ENCODE measurements at regions not wholly inside any gene's neighbourhood (a gene's known extent, or its start where the extent isn't known, plus 50 kb on each side); places are given as distances from the start of the nearest gene placed in this dataset.

DNA sequence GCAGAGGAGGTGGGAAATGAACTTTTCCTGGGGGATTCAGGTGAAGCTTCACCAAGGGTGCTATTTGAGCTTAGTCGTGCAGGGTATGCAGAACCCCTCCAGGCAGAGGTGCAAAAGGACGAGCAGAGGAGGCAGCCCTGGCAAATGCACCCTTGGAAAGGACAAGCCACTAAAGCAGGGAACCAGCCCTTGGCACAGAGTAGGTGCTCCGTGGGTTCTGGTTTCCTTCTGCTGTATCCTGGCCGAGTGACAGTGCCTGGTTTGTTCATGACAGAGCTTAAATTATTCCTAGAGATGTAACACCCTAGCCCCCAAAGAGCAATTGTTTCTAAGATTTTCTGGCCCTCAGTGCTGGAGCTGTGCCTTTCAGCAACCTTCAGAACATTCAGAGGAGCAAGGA lies 73.4 kb upstream of the SYT6 start:
- no peak for DNase-seq (ENCODE audit: extremely low read depth, low read depth)
- H3K4me3 ChIP-seq (replicated peaks; ENCODE audit: low read depth, low read length) = no peak overlapping the region
- TF ChIP-seq, protein P1, sequence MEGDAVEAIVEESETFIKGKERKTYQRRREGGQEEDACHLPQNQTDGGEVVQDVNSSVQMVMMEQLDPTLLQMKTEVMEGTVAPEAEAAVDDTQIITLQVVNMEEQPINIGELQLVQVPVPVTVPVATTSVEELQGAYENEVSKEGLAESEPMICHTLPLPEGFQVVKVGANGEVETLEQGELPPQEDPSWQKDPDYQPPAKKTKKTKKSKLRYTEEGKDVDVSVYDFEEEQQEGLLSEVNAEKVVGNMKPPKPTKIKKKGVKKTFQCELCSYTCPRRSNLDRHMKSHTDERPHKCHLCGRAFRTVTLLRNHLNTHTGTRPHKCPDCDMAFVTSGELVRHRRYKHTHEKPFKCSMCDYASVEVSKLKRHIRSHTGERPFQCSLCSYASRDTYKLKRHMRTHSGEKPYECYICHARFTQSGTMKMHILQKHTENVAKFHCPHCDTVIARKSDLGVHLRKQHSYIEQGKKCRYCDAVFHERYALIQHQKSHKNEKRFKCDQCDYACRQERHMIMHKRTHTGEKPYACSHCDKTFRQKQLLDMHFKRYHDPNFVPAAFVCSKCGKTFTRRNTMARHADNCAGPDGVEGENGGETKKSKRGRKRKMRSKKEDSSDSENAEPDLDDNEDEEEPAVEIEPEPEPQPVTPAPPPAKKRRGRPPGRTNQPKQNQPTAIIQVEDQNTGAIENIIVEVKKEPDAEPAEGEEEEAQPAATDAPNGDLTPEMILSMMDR (IDR thresholded peaks at IDR 0.05; ENCODE audit: low read depth, low read length, missing control alignments) = no peak

DNA sequence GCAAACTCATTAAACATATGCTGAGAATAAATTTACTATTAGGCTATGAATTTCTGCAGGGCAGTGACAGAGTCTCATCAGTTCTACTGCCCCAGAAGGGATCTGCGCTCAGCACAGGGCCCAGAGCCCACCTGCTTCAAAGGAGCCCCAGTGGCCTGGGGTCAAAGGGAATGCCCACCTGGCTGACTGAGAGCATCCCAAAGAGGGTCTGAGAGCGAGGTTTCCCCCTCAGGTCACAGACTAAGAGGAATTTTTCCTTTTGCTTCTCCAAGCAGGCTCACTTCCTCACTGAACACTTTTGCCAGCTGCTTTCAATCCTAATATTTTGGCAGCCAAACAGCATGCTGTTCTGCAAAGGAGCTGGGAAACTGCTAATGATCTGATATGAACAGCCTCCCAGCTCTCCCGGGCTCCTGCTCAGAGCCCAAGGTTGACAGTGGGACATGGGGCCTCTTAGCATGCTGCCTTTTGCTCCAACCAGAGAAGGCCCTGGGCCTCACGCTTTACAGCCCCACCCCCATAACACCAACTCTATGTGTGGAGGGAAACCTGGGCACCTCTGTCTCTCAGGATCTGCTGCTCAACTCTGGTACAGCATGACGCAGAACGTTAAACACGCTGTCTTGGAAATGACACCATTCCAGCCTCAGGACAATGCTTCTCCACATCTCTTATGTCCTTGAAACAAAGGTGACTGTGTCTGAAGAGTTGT lies 70.7 kb upstream of the SYT6 start:
- TF ChIP-seq, protein P1 (IDR thresholded peaks at IDR 0.05; ENCODE audit: low read depth, low read length, missing control alignments) = no peak
- H3K4me3 ChIP-seq (replicated peaks; ENCODE audit: low read depth, low read length) = no peak overlapping the region
- DNase-seq (ENCODE audit: extremely low read depth, low read depth) = no peak

DNA sequence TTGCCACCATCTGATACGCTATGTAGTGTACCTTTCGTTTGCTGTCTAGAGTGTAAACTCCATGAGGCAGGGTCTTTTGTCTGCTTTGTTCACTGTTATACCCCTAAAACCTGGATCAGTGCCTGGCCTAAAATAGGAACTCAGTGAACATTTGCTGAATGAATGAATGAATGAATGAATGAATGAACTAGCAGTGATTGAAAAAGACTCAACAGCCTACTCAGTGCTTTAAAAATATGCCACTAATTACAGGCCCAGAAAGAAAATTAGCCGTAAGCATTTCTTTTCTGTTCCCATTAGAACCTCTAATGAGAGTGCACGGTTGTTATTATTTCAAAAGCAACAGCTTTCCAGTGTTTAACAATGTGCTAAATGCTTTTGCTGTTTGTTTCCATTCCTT lies 69.3 kb upstream of the SYT6 start:
- TF ChIP-seq, protein P1 (IDR thresholded peaks at IDR 0.05; ENCODE audit: low read depth, low read length, missing control alignments) = no peak
- DNase-seq (ENCODE audit: extremely low read depth, low read depth) = no peak
- no peak overlapping the region for H3K4me3 ChIP-seq (replicated peaks; ENCODE audit: low read depth, low read length)

DNA sequence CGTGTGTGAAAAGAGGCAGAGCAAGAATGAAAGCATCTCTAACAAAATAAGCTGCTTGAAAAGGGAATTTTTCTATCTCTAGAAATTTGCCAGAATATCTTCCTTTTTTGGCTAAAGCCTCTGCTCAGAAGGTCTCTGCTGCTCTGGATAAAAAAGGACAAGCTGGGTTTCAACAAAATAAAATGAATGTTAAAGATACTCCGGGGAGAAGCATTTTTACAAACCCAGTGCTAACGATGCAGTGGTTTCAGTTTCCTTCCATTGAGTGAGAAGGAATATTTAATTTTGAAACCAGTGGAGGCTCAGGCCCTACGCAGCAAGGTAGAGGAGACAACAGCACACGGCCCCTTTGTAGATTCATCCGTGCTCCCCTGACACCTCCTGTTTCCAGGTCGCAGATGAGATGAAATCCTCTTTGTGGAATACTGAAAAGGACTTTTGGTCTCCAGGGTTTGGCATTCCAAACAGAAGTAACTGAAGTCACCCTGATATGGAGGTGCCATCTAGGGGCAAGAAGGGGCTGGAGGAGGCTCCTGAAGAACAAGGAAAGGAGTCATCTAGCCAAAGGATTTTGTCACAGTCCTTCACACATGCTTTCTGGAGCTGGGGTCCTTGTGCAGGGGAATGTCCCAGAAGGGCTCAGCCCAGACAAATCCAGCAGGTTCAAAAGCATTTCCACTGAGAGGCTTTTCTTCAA lies 65.7 kb upstream of the SYT6 start:
- no peak for DNase-seq (ENCODE audit: extremely low read depth, low read depth)
- no peak overlapping the region for H3K4me3 ChIP-seq (replicated peaks; ENCODE audit: low read depth, low read length)
- TF ChIP-seq, protein P1 (IDR thresholded peaks at IDR 0.05; ENCODE audit: low read depth, low read length, missing control alignments) = peak; percentile 23

DNA sequence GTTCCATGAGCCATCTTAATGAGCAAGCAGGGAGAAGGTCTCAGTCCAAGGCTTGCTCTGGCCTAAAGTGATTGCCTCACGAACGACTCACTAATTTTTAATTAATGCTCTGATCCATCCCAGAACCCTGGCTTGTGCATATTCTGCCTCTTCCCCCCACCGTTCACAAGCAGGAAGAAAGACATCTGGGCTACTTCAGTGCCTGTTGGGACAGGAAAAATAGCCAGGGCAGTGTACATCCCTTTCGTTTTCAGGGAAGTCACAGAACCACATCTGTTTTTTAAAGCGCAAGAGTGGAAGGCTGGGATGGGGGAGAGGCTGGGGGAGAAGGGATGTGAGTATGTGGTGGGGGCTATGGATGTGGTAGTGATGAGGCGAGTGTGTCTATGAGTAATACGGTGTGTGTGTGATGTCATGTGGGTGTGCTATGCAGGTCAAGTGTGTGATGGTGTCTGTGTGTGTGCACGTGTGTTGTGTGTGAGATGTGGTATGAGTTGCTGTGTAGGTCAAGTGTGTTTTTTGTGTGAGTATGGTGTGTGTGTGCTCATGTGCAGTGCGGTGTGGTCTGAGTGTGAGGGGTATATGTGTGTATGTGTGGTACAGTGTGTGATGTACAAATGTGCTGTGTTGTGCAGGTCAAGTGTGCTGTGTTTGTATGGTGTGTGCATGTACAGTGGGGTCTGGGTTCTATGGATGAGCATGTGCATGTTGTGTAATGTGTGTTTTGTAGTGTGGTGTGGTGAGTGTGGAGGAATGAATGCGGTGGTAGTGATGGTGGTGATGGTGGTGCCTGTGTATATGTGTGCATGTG lies 64.9 kb upstream of the SYT6 start:
- no peak overlapping the region for H3K4me3 ChIP-seq (replicated peaks; ENCODE audit: low read depth, low read length)
- TF ChIP-seq, protein P1 (IDR thresholded peaks at IDR 0.05; ENCODE audit: low read depth, low read length, missing control alignments) = no peak
- peak; percentile 15 for DNase-seq (ENCODE audit: extremely low read depth, low read depth)

DNA sequence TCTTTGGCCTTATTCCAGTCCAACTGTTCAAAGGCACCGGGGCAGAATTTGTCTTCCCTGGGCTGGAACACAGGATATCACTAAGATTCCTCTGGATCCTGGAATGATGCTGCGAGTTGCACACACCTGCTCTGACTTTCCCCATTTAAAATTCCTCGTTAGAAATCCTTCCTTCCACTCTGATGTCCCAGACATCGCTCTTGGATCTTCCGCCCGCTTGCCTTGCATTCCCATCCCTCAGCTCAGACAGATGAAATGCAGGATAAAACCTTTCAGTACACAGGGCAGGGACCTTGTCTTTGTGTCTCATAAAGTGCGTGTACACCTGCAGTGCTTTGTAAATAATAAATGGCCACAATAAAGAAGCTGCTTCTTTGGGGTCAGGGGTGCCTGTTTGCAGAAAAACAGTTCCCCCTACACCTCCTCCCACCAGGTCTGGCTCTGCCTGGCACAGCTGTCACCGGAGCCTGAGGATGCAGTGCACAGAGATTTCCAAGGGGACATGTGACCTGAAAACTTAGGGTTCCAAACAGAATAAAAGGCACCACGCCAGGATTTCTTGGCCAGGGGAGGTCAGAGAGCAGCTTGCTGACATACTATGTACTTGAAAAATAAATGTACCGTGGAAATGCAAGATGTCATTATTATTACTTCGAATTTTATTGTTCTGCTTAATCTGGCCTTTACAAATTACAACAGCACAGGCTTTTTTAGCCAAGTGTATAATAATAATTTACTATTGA lies 62.9 kb upstream of the SYT6 start:
- no peak for DNase-seq (ENCODE audit: extremely low read depth, low read depth)
- TF ChIP-seq, protein P1 (IDR thresholded peaks at IDR 0.05; ENCODE audit: low read depth, low read length, missing control alignments) = no peak
- H3K4me3 ChIP-seq (replicated peaks; ENCODE audit: low read depth, low read length) = no peak overlapping the region
